K562 (cell line): ENCODE measurements at regions not wholly inside any gene's neighbourhood (a gene's known extent, or its start where the extent isn't known, plus 50 kb on each side); places are given as distances from the start of the nearest gene placed in this dataset.

Source experiments
- ATAC-seq: fragments of 200-7000 bp; cut with Tn5 transposase; 3 replicates; pipeline ENCODE4 v1.9.1; 2020; ENCODE audit warnings: moderate library complexity
- BruUV-seq: library from RNA; stranded (reverse); fragments of 400-500 nt; replicated peaks from 2 replicates; lab custom pipeline; 2021; lab: Mats Ljungman, UMichigan
- CTCF ChIA-PET: fragments of 300-600 bp; formaldehyde crosslinking; extraction: SDS; loops from one replicate; lab custom pipeline; 2021; ENCODE audit warnings: low intra/inter-chr PET ratio; lab: Yijun Ruan, JAX
- POLR2A ChIA-PET: fragments of 300-600, 350-650 bp; sonication (Branson Sonifier 250); formaldehyde crosslinking; extraction: SDS; loops from one replicate; lab custom pipeline; 2021; ENCODE audit warnings: antibody characterized with exemption, inconsistent platforms; lab: Yijun Ruan, JAX
- DNase-seq, 4 experiments: peaks; one replicate each; pipeline versions ENCODE4 v3.0.0 to v3.0.0-alpha.2; 2011 to 2018; ENCODE audit warnings: low spot score in 3 of 4, mixed read lengths in 3 of 4; ENCODE audit errors: extremely low read depth in 1 of 4
- FAIRE-seq: peaks from 2 replicates; lab custom pipeline; 2011; peaks lifted over from hg19 to GRCh38; lab: Jason Lieb, UNC
- H2AFZ ChIP-seq: 2 replicates; pipeline ENCODE4 v1.6.0; 2011; ENCODE audit warnings: low read depth, low read length, control low read depth, inconsistent platforms
- H3K27ac ChIP-seq: fragments of 200-600 bp; 3 replicates; pipeline ENCODE4 v1.8.0; 2011; ENCODE audit warnings: low read depth, mild to moderate bottlenecking, control low read depth, inconsistent platforms, low read length, moderate library complexity, mixed read lengths; ENCODE audit errors: extremely low read depth
- H3K27me3 ChIP-seq, 2 experiments: fragments of 300-600 bp in 1 of 2; 2 replicates in 1 of 2; 3 replicates in 1 of 2; pipeline versions ENCODE4 v1.6.0 to v1.8.0; 2011; ENCODE audit warnings: inconsistent platforms in 2 of 2, low read length in 2 of 2, mild to moderate bottlenecking in 1 of 2, mixed read lengths in 1 of 2, moderate library complexity in 1 of 2; ENCODE audit not compliant: control insufficient read depth in 2 of 2, insufficient read depth in 2 of 2
- H3K36me3 ChIP-seq: fragments of 300-600 bp; 3 replicates; pipeline ENCODE4 v1.8.0; 2011; ENCODE audit warnings: mild to moderate bottlenecking, low read length, inconsistent platforms; ENCODE audit not compliant: control insufficient read depth, insufficient read depth
- H3K4me1 ChIP-seq, 2 experiments: fragments of 200-600 bp in 1 of 2; replicated peaks in 1 of 2; 2 replicates in 1 of 2; 3 replicates in 1 of 2; pipeline versions ENCODE4 v1.5.1 to v1.8.0; 2011; ENCODE audit warnings: inconsistent platforms in 2 of 2, low read length in 2 of 2, mild to moderate bottlenecking in 1 of 2, mixed read lengths in 1 of 2, moderate library complexity in 1 of 2; ENCODE audit not compliant: control insufficient read depth in 2 of 2, insufficient read depth in 2 of 2
- H3K4me2 ChIP-seq: 2 replicates; pipeline ENCODE4 v1.6.1; 2011; ENCODE audit warnings: low read length, control low read depth, inconsistent platforms, mixed read lengths; ENCODE audit not compliant: insufficient read depth
- H3K4me3 ChIP-seq: fragments of 200-600 bp; sonication (generic), shearing (Covaris generic); 2 replicates; pipeline ENCODE4 v1.5.1; 2016; ENCODE audit warnings: control low read depth, inconsistent platforms
- H3K79me2 ChIP-seq: fragments of 200-600 bp; 3 replicates; pipeline ENCODE4 v1.8.0; 2011; ENCODE audit warnings: low read length, inconsistent platforms; ENCODE audit not compliant: control insufficient read depth, insufficient read depth
- H3K9ac ChIP-seq, 2 experiments: 2 replicates each; pipeline versions ENCODE4 v1.6.0 to v1.6.1; 2011; ENCODE audit warnings: low read depth in 2 of 2, low read length in 2 of 2, control low read depth in 1 of 2, inconsistent platforms in 1 of 2, mild to moderate bottlenecking in 1 of 2, mixed read lengths in 1 of 2; ENCODE audit not compliant: insufficient read depth in 1 of 2
- H3K9me1 ChIP-seq: one replicate; pipeline ENCODE4 v1.6.0; 2011; ENCODE audit warnings: inconsistent platforms, mild to moderate bottlenecking, low read length, moderate library complexity; ENCODE audit not compliant: control insufficient read depth, insufficient read depth
- H3K9me3 ChIP-seq: replicated peaks from 2 replicates; pipeline ENCODE4 v1.5.1; 2011; ENCODE audit warnings: low read depth, low read length, inconsistent platforms; ENCODE audit not compliant: control insufficient read depth, insufficient read depth
- H4K20me1 ChIP-seq: replicated peaks from 2 replicates; pipeline ENCODE4 v1.6.1; 2011; ENCODE audit warnings: low read length, inconsistent platforms, mixed read lengths; ENCODE audit not compliant: control insufficient read depth, insufficient read depth
- ARHGAP35 ChIP-seq: fragments of 450-650 bp; IDR thresholded peaks from 2 replicates; pipeline ENCODE4 v1.6.1; 2018; ENCODE audit not compliant: partially characterized antibody
- ATF6 ChIP-seq: sonication (generic); formaldehyde crosslinking; IDR thresholded peaks from 2 replicates; pipeline ENCODE4 v1.4.0; 2020; ENCODE audit warnings: mild to moderate bottlenecking, missing genetic modification reagents
- CBX8 ChIP-seq: fragments of 200-600 bp; sonication (generic); IDR thresholded peaks from 2 replicates; pipeline ENCODE4 v1.6.1; 2012; ENCODE audit warnings: borderline replicate concordance, mixed run types, low read depth, mild to moderate bottlenecking, moderate library complexity, mixed read lengths, low read length, control low read depth, inconsistent platforms; ENCODE audit not compliant: poor library complexity, severe bottlenecking; ENCODE audit errors: extremely low read depth
- HNRNPLL ChIP-seq: fragments of 200-400 bp; formaldehyde crosslinking; IDR thresholded peaks from 2 replicates; pipeline ENCODE4 v1.6.1; 2017; ENCODE audit warnings: low read length, low read depth, mild to moderate bottlenecking; ENCODE audit not compliant: poor library complexity, severe bottlenecking
- KLF1 ChIP-seq: fragments of 450-650 bp; IDR thresholded peaks from 2 replicates; pipeline ENCODE4 v1.6.1; 2016; ENCODE audit warnings: missing genetic modification characterization, missing compliant biosample characterization
- MBD1 ChIP-seq: fragments of 250-450 bp; sonication (Bioruptor Pico); IDR thresholded peaks from 2 replicates; pipeline ENCODE4 v1.8.0; 2022; ENCODE audit warnings: inconsistent platforms
- MIER1 ChIP-seq: fragments of 450-650 bp; IDR thresholded peaks from 2 replicates; pipeline ENCODE4 v1.6.1; 2016; ENCODE audit warnings: antibody characterized with exemption, mild to moderate bottlenecking, low read depth
- NONO ChIP-seq, 2 experiments: fragments of 200-400 bp in 1 of 2; fragments of 450-650 bp in 1 of 2; formaldehyde crosslinking in 1 of 2; IDR thresholded peaks; 2 replicates each; pipeline ENCODE4 v1.6.1; 2017; ENCODE audit warnings: low read depth in 2 of 2, mild to moderate bottlenecking in 2 of 2, moderate library complexity in 2 of 2, low read length in 1 of 2
- PHF21A ChIP-seq: fragments of 450-650 bp; IDR thresholded peaks from 2 replicates; pipeline ENCODE4 v1.6.1; 2017; ENCODE audit warnings: low read depth, borderline replicate concordance
- POLR2G ChIP-seq: fragments of 200-400 bp; formaldehyde crosslinking; IDR thresholded peaks from 2 replicates; pipeline ENCODE4 v1.6.1; 2017; ENCODE audit warnings: low read depth, mild to moderate bottlenecking, antibody characterized with exemption, low read length, moderate library complexity
- PTBP1 ChIP-seq: fragments of 200-400 bp; formaldehyde crosslinking; IDR thresholded peaks from 2 replicates; pipeline ENCODE4 v1.6.1; 2017; ENCODE audit warnings: low read depth, low read length
- SMARCA4 ChIP-seq: fragments of 450-650 bp; IDR thresholded peaks from 2 replicates; pipeline ENCODE4 v1.6.1; 2016
- SPI1 ChIP-seq: IDR thresholded peaks from 2 replicates; pipeline ENCODE4 v1.6.1; 2011; ENCODE audit warnings: low read depth, low read length, control low read depth, borderline replicate concordance
- TEAD4 ChIP-seq, 2 experiments: sonication (generic) in 1 of 2; formaldehyde crosslinking in 1 of 2; IDR thresholded peaks; 2 replicates each; pipeline versions ENCODE4 v1.6.1 to v1.8.0; 2012 to 2022; ENCODE audit warnings: borderline replicate concordance in 1 of 2, inconsistent platforms in 1 of 2, low read length in 1 of 2, mild to moderate bottlenecking in 1 of 2, missing genetic modification reagents in 1 of 2
- ZBTB33 ChIP-seq: sonication (generic); formaldehyde crosslinking; IDR thresholded peaks from 2 replicates; pipeline ENCODE4 v1.8.1; 2023; ENCODE audit warnings: mild to moderate bottlenecking, missing genetic modification reagents
- ZNF184 ChIP-seq: sonication (generic); formaldehyde crosslinking; IDR thresholded peaks from 2 replicates; pipeline ENCODE4 v1.5.0; 2020; ENCODE audit warnings: missing genetic modification reagents
- ZNF274 ChIP-seq: IDR thresholded peaks from 2 replicates; pipeline ENCODE4 v1.6.1; 2011; ENCODE audit warnings: low read depth, mild to moderate bottlenecking, low read length, moderate library complexity, borderline replicate concordance
- ZNF699 ChIP-seq: fragments of 250-450 bp; sonication (Bioruptor Pico); IDR thresholded peaks from 2 replicates; pipeline ENCODE4 v1.8.0; 2021; ENCODE audit warnings: mild to moderate bottlenecking, moderate library complexity; ENCODE audit not compliant: insufficient replicate concordance
- WGBS: fragments of 100-300 bp; shearing (Covaris generic); methylation state at CpG from one replicate; pipeline ENCODE4 v1.1.6; 2016; ENCODE audit warnings: low coverage, mixed read lengths; ENCODE audit not compliant: insufficient coverage; ENCODE audit errors: missing lambda C conversion rate; 5-methylcytosine and 5-hydroxymethylcytosine counted together
- in situ Hi-C: fragments of 300-500 bp; cut with MboI; formaldehyde crosslinking; loops from 4 replicates; pipeline ENCODE4 v1.15.0; 2018; ENCODE audit warnings: inconsistent platforms, mixed read lengths
- intact Hi-C: fragments of 100-400 bp; cut with micrococcal nuclease; formaldehyde crosslinking; loops from 2 replicates; pipeline ENCODE4 v1.14.2; 2022

GRCh38 chr3:43789028-43789427, 98.3 kb downstream of the ABHD5 start:
- ATAC-seq (no peak), FAIRE-seq (no peak), DNase-seq (no peak)
- Histone ChIP-seq H3K4me3 (no peak overlapping the region), H3K27me3 (peaks cover 39 to 82% of the 10 kb centered on the region in 2 experiments), H3K4me2 (no peak overlapping the region), H3K9me1 (no peaks in the 10 kb centered on the region), H3K27ac (no peak overlapping the region), H3K4me1 (no peaks in the 10 kb centered on the region), H3K9me3 (no peaks in the 10 kb centered on the region), H4K20me1 (0 out of 2 replicates have a peak, but pooled peaks cover 4% of the 10 kb centered on the region), H3K9ac (no peak overlapping the region), H3K36me3 (no peaks in the 10 kb centered on the region), H3K79me2 (no peaks in the 10 kb centered on the region), H2AFZ (no peak overlapping the region)
- ChIA-PET POLR2A (interaction anchor here (0.7 kb wide), 1 partner anchor 57 kb away, joined by 3 read pairs; no protein-coding TSS in a partner anchor), CTCF (no interaction called here)
- WGBS: 0% methylated on average over 1 of the region's 1 CpG
- BruUV-seq: no TSS peak
- intact Hi-C loops (no loop called here), in situ Hi-C loops (no loop called here)
- no peak for TF ChIP-seq PHF21A
- TF ChIP-seq KLF1: no peak
- TF ChIP-seq ZBTB33 (CRISPR knock-in tag): no peak
- TF ChIP-seq MBD1 (CRISPR knock-in tag): no peak
- TF ChIP-seq ATF6 (CRISPR knock-in tag): no peak
- no peak for TF ChIP-seq HNRNPLL
- TF ChIP-seq ZNF184 (CRISPR knock-in tag): no peak
- TF ChIP-seq SPI1: no peak
- no peak for TF ChIP-seq POLR2G
- TF ChIP-seq ARHGAP35: no peak
- TF ChIP-seq PTBP1: no peak
- no peak for TF ChIP-seq TEAD4 (IDR thresholded peaks at IDR 0.05; ENCODE audit: low read length)
- TF ChIP-seq TEAD4 (CRISPR knock-in tag; IDR thresholded peaks at IDR 0.05; ENCODE audit: borderline replicate concordance): no peak
- TF ChIP-seq MIER1: no peak
- TF ChIP-seq ZNF699: no peak
- TF ChIP-seq CBX8: no peak
- TF ChIP-seq ZNF274: no peak
- no peak for TF ChIP-seq SMARCA4
- TF ChIP-seq NONO (IDR thresholded peaks at IDR 0.05; ENCODE audit: low read depth in 2 of 2, low read length in 1 of 2): no peak
